Psoas muscle (tissue), 7 donors: ENCODE measurements at regions not wholly inside any gene's neighbourhood (a gene's known extent, or its start where the extent isn't known, plus 50 kb on each side); places are given as distances from the start of the nearest gene placed in this dataset.

Experiments
- ATAC-seq, 4 donors: fragments of 200-7000 bp; cut with Tn5 transposase; one replicate each; pipeline ENCODE4 v1.9.1; 2020; ENCODE audit warnings: moderate library complexity in 3 of 4, mild to moderate bottlenecking in 2 of 4
- DNase-seq, 2 donors: peaks; one replicate each; pipeline ENCODE4 v3.0.0-alpha.2; 2020
- H3K27ac ChIP-seq: fragments of 200-600 bp; one replicate; pipeline ENCODE4 v1.8.0; 2022
- H3K27me3 ChIP-seq, 3 donors: fragments of 200-600 bp in 1 of 3; one replicate each; pipeline versions ENCODE4 v1.6.1 to v1.8.0; 2013 to 2022; ENCODE audit warnings: low read length in 2 of 3, mild to moderate bottlenecking in 2 of 3, moderate library complexity in 1 of 3; ENCODE audit not compliant: insufficient read depth in 3 of 3
- H3K36me3 ChIP-seq, 2 donors: fragments of 200-600 bp in 1 of 2; one replicate each; pipeline versions ENCODE4 v1.6.1 to v1.8.0; 2013 to 2022; ENCODE audit warnings: low read depth in 1 of 2, mild to moderate bottlenecking in 1 of 2, moderate library complexity in 1 of 2; ENCODE audit not compliant: insufficient read depth in 1 of 2
- H3K4me1 ChIP-seq: fragments of 200-600 bp; one replicate; pipeline ENCODE4 v1.8.0; 2022
- H3K4me3 ChIP-seq: fragments of 200-600 bp; one replicate; pipeline ENCODE4 v1.8.0; 2022; ENCODE audit warnings: mild to moderate bottlenecking
- H3K9me3 ChIP-seq: fragments of 200-600 bp; one replicate; pipeline ENCODE4 v1.8.0; 2022
- WGBS, 3 donors: extraction: QIAGEN DNeasy Blood & Tissue Kit; methylation state at CpG; one replicate each; pipeline versions ENCODE4 v1.1.6 to v1.1.7; 2013; 5-methylcytosine and 5-hydroxymethylcytosine counted together
- intact Hi-C, 2 donors: fragments of 100-400 bp; cut with DNase I; formaldehyde crosslinking; loops; one replicate each; pipeline versions ENCODE4 v1.11.0 to v1.14.2; 2022
- TF ChIP-seq, protein P1 (sequence below): fragments of 200-600 bp; IDR thresholded peaks from one replicate; pipeline ENCODE4 v1.8.0; 2022; ENCODE audit warnings: antibody characterized with exemption
- donor health status: healthy with polysubstance abuse.
- donor health status: DM: no; HTN: no; CAD: no; lungs with moderate emphysema.
- donor health status: Bipolar disorder and iron deficiency.
- donor health status: healthy.
- donor health status: DM: yes; HTN: yes; CAD: no.
- donor health status: DM: no; HTN: no; CAD: no.
- donor health status: DM: yes; HTN: yes; CAD: no.

DNA sequence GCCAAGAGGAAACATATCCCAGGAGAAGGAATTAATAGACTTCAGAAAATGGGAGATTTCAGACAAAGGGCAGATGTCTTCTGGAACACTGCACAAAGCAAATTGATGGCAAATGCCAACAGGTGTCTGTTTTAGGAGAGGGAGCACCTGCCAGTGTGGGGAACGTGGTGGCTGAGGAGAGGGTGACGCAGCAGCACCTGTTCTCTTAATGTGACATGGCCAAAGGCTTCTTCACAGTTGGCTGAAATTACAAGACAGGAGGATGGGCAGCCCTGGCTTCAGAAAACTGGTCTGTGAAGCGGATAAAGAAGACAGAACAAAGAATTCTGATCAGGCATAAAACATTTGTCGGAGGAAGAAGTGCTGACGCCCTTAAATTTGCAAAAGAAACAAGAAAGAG is 178.7 kb upstream of the RUNX1 start:
- no peak overlapping the region for H3K4me3 ChIP-seq
- no peaks in the 10 kb centered on the region for H3K36me3 ChIP-seq
- intact Hi-C loops, result loop anchor here (1.0 to 10.0 kb wide), 3 partner anchors 29 to 177 kb away; no protein-coding TSS in a partner anchor
- H3K9me3 ChIP-seq, result no peaks in the 10 kb centered on the region
- TF ChIP-seq, protein P1, sequence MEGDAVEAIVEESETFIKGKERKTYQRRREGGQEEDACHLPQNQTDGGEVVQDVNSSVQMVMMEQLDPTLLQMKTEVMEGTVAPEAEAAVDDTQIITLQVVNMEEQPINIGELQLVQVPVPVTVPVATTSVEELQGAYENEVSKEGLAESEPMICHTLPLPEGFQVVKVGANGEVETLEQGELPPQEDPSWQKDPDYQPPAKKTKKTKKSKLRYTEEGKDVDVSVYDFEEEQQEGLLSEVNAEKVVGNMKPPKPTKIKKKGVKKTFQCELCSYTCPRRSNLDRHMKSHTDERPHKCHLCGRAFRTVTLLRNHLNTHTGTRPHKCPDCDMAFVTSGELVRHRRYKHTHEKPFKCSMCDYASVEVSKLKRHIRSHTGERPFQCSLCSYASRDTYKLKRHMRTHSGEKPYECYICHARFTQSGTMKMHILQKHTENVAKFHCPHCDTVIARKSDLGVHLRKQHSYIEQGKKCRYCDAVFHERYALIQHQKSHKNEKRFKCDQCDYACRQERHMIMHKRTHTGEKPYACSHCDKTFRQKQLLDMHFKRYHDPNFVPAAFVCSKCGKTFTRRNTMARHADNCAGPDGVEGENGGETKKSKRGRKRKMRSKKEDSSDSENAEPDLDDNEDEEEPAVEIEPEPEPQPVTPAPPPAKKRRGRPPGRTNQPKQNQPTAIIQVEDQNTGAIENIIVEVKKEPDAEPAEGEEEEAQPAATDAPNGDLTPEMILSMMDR, result no peak
- ATAC-seq (peak; percentile 76 to 80 (median 77)), DNase-seq (peak; percentile 58 to 71)
- 20 to 45% (median 43%) methylated on average over 5 of the region's 5 CpGs for whole genome bisulfite sequencing, 3 donors
- H3K27me3 ChIP-seq, result no peaks in the 10 kb centered on the region
- H3K4me1 ChIP-seq, result peaks cover 56% of the 10 kb centered on the region
- peak overlapping the region; percentile 93 for H3K27ac ChIP-seq

- peak overlapping the region; percentile 93 for H3K27ac ChIP-seq
- no peaks in the 10 kb centered on the region for H3K9me3 ChIP-seq
- no peaks in the 10 kb centered on the region for H3K36me3 ChIP-seq
- no peaks in the 10 kb centered on the region for H3K27me3 ChIP-seq
- TF ChIP-seq, protein P1, result no peak
- peaks cover 59% of the 10 kb centered on the region for H3K4me1 ChIP-seq
- ATAC-seq (peak; percentile 9 to 34 (median 23)), DNase-seq (no peak)
- intact Hi-C loops, result loop anchor here (1.0 to 10.0 kb wide), 3 partner anchors 29 to 176 kb away; no protein-coding TSS in a partner anchor
- 57 to 75% (median 62%) methylated on average over 13 of the region's 13 CpGs for WGBS, 3 donors
- peak overlapping the region; percentile 47 for H3K4me3 ChIP-seq
Measured at GRCh38 chr21:35226968-35227744, 178.1 kb upstream of the RUNX1 start.

DNA sequence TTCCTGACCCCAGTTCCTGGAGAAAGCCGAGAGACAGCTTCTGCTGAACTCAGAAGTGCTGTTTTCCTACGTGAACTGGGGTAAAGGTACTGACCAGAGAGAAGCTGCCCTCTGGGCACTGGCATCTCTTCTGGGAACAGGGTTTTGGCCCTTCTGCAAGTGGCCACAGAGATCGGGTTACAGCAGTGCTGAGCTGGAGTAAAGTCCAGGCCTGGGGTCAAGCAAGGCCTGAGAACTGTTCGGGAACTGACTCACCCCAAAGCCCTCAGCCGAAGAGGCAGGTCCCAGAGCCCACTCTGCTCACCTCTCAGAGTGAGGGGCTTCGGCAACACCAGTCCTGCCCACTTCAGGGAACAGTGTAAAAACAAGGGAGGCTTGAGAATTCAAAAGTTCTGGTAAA is 177.2 kb upstream of the RUNX1 start:
- Histone ChIP-seq H3K27me3 (no peaks in the 10 kb centered on the region), H3K4me1 (peaks cover 63% of the 10 kb centered on the region), H3K4me3 (peak overlapping the region; percentile 55), H3K27ac (peak overlapping the region; percentile 93), H3K36me3 (no peaks in the 10 kb centered on the region), H3K9me3 (no peaks in the 10 kb centered on the region)
- WGBS, 3 donors, result 6 to 18% (median 10%) methylated on average over 6 of the region's 6 CpGs
- intact Hi-C loops, result loop anchor here (2.0 to 10.0 kb wide), 2 partner anchors 172 to 176 kb away; no protein-coding TSS in a partner anchor
- peak; percentile 91 to 95 (median 94) for ATAC-seq
- TF ChIP-seq, protein P1, result no peak
- peak; percentile 71 to 90 for DNase-seq

DNA sequence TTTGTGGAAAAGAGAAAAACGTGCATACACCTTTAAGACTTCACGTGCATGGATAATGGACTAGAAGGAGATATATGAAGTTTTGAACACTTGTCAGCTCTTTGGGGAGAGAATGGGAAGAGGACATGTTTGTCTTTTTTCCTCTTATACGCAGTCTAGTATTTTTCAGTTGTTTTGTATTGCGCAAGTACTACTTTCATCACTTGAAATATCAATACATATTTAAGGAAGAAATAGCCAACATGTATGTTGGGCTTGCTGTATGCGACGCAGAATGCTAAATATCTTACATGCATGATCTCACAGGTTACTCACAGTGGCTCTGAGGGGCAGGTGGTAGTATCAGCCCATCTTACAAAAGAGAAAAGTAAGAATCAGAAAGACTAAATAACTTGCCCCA is 176.5 kb upstream of the RUNX1 start:
- H3K4me1 ChIP-seq, result peaks cover 63% of the 10 kb centered on the region
- peak overlapping the region; percentile 93 for H3K27ac ChIP-seq
- ATAC-seq, result no peak
- intact Hi-C loops, result loop anchor here in 1 of 2 donors (10.0 kb wide), 1 partner anchor 171 kb away; no protein-coding TSS in a partner anchor
- no peaks in the 10 kb centered on the region for H3K36me3 ChIP-seq
- 72 to 83% (median 75%) methylated on average over 6 of the region's 6 CpGs for WGBS, 3 donors
- H3K27me3 ChIP-seq, result no peaks in the 10 kb centered on the region
- TF ChIP-seq, protein P1, result no peak
- peak overlapping the region; percentile 55 for H3K4me3 ChIP-seq
- no peaks in the 10 kb centered on the region for H3K9me3 ChIP-seq
- no peak for DNase-seq
